Thymus (tissue), 11 donors: ENCODE measurements at regions not wholly inside any gene's neighbourhood (a gene's known extent, or its start where the extent isn't known, plus 50 kb on each side); places are given as distances from the start of the nearest gene placed in this dataset.
"Not testable (repeated sequence)": the region's sequence is repeated elsewhere in the genome, so short reads cannot be mapped to it uniquely, and the experiment has no call there.

ENCODE experiments used
- DNase-seq, 9 donors: peaks; one replicate each; pipeline ENCODE4 v3.0.0-alpha.2; 2013; ENCODE audit warnings: low spot score in 9 of 9, low read depth in 6 of 9, missing footprints in 1 of 9
- H3K27ac ChIP-seq, 2 donors: one replicate each; pipeline ENCODE4 v1.5.1; 2013; ENCODE audit warnings: control low read depth in 1 of 2, low read depth in 1 of 2, low read length in 1 of 2, mild to moderate bottlenecking in 1 of 2, moderate library complexity in 1 of 2
- H3K27me3 ChIP-seq, 2 donors: one replicate each; pipeline ENCODE4 v1.5.1; 2013; ENCODE audit warnings: low read length in 1 of 2; ENCODE audit not compliant: control insufficient read depth in 2 of 2, insufficient read depth in 1 of 2
- H3K36me3 ChIP-seq, 2 donors: one replicate each; pipeline ENCODE4 v1.5.1; 2013; ENCODE audit warnings: low read length in 1 of 2, mild to moderate bottlenecking in 1 of 2, moderate library complexity in 1 of 2; ENCODE audit not compliant: control insufficient read depth in 2 of 2, insufficient read depth in 2 of 2
- H3K4me1 ChIP-seq, 2 donors: one replicate each; pipeline ENCODE4 v1.5.1; 2013; ENCODE audit warnings: low read length in 2 of 2; ENCODE audit not compliant: control insufficient read depth in 2 of 2, insufficient read depth in 2 of 2
- H3K4me3 ChIP-seq, 2 donors: one replicate each; pipeline ENCODE4 v1.5.1; 2013; ENCODE audit warnings: low read length in 2 of 2, control low read depth in 1 of 2, mild to moderate bottlenecking in 1 of 2
- H3K9me3 ChIP-seq, 2 donors: one replicate each; pipeline ENCODE4 v1.5.1; 2013; ENCODE audit warnings: low read length in 1 of 2, mild to moderate bottlenecking in 1 of 2; ENCODE audit not compliant: control insufficient read depth in 2 of 2, insufficient read depth in 1 of 2
- WGBS: extraction: QIAGEN DNeasy Blood & Tissue Kit; methylation state at CpG from one replicate; pipeline ENCODE4 v1.1.7; 2013; 5-methylcytosine and 5-hydroxymethylcytosine counted together
- donor health status: healthy.

DNA sequence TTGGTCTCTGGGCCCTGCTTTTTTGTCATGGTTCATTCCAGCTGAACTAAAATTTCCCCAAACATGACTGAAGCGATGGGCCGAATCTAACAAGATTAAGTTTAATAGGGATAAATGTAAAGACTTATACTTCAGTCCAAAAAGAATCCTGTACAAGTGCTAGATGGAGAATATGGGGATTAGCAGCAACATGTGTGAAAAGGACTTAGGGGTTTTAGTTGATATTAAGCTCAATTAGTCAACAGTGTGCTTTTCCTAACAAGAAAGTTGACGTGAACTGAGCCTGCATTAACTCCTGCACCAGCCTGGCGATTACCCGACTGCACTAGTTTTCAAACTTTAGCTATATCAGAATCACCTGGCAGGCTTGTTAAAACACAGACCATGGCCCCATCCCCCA lies 61.0 kb upstream of the BBX start:
- 97% methylated on average over 5 of the region's 5 CpGs for WGBS
- H3K9me3 ChIP-seq = no peaks in the 10 kb centered on the region
- no peak overlapping the region for H3K27ac ChIP-seq
- H3K4me1 ChIP-seq = no peaks in the 10 kb centered on the region
- no peak for DNase-seq
- no peaks in the 10 kb centered on the region for H3K36me3 ChIP-seq
- H3K4me3 ChIP-seq = no peak overlapping the region
- H3K27me3 ChIP-seq = no peaks in the 10 kb centered on the region

DNA sequence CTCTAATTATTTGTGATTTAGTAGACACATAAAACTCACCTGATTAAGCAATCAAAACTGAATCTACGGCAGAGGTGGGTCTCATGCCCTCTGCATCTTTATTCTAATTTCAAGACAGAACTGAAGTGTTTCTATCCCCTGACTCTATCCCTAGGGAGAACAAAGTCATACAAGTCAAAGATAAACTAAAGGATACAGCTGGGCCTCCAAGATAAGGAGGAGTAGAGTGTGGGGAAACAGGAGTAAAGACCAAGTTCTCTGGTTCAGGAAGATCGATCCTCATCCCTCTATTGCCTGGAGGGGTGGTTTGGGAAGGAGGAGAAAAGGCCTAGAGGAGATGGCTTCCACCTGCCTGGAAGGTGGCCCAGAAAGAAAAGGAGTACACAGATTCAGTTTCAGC lies 58.7 kb upstream of the BBX start:
- no peaks in the 10 kb centered on the region for H3K36me3 ChIP-seq
- H3K4me1 ChIP-seq = no peaks in the 10 kb centered on the region
- H3K27ac ChIP-seq = no peak overlapping the region
- no peaks in the 10 kb centered on the region for H3K9me3 ChIP-seq
- H3K27me3 ChIP-seq = no peaks in the 10 kb centered on the region
- DNase-seq = no peak
- 91% methylated on average over 2 of the region's 2 CpGs for WGBS
- H3K4me3 ChIP-seq = no peak overlapping the region

DNA sequence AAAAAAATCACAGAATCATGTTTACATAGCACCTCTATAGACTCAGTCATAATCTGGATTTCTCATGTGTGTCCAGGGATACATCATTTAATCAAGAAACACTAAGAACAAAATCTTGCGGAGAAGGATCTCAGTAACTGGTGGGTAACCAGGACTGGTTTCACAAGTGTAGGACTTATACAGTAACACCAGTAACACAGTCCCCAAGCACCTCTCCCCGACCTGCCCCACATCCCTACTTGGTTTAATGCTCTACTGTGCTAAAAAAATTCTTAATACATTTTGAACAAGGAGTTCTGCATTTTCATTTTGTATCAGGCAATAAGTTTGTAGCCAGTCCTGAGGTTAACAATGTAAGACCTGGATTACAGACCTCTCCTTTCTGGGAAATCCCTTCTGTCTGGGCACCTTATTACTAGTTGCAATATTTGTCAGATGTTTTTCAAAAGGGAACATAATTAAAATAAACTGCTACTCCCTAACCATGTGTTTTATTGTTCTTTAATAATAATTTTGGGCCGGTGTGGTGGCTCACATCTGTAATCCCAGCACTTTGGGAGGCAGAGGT lies 57.6 kb upstream of the BBX start:
- Histone ChIP-seq H3K27me3 (no peaks in the 10 kb centered on the region), H3K27ac (no peak overlapping the region)
- WGBS = 93% methylated on average over 3 of the region's 3 CpGs

DNA sequence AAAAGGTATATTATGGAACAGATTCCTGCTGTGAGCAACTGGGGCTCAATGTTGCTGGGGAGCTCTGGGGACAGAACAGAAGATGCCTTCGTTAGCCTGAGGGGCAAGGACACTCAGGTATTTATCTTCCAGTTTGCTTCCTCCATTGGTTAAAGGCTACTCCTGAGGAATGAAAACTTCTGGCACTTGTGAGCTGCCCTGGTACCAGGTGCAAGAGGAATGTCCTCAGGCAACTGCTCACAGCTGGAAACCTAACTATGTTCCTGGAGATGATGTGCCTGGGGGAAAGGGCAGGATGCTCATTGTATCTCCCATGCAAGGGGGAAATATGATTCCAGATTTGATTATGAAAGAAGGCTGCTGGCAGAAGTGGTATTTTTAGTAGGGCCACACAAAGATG lies 54.0 kb upstream of the BBX start:
- Histone ChIP-seq H3K36me3 (no peaks in the 10 kb centered on the region), H3K27ac (no peak overlapping the region), H3K4me3 (no peak overlapping the region), H3K4me1 (no peaks in the 10 kb centered on the region), H3K27me3 (no peaks in the 10 kb centered on the region), H3K9me3 (no peaks in the 10 kb centered on the region)
- no peak for DNase-seq
- WGBS = 93% methylated on average over 1 of the region's 1 CpG

More for the DNA sequence above, 57.6 kb upstream of the BBX start:
- Histone ChIP-seq H3K4me1 (no peaks in the 10 kb centered on the region), H3K36me3 (no peaks in the 10 kb centered on the region), H3K4me3 (no peak overlapping the region), H3K9me3 (no peaks in the 10 kb centered on the region)
- no peak for DNase-seq

DNA sequence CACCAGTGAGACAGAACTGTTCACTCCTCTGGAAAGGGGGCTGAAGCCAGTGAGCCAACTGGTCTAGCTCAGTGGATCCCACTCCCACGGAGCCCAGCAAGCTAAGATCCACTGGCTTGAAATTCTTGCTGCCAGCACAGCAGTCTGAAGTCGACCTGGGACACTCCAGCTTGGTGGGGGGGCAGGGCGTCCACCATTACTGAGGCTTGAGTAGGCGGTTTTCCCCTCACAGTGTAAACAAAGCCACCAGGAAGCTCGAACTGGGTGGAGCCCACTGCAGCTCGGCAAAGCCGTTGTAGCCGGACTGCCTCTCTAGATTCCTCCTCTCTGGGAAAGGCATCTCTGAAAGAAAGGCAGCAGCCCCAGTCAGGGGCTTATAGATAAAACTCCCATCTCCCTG lies 52.3 kb upstream of the BBX start:
- not testable (repeated sequence) for H3K27ac ChIP-seq, H3K9me3 ChIP-seq, DNase-seq, H3K4me1 ChIP-seq, H3K36me3 ChIP-seq, H3K4me3 ChIP-seq, H3K27me3 ChIP-seq
- 80% methylated on average over 8 of the region's 8 CpGs for whole genome bisulfite sequencing
